GM19240 (cell line): ENCODE measurements at regions not wholly inside any gene's neighbourhood (a gene's known extent, or its start where the extent isn't known, plus 50 kb on each side); places are given as distances from the start of the nearest gene placed in this dataset.
"Not testable (repeated sequence)": the region's sequence is repeated elsewhere in the genome, so short reads cannot be mapped to it uniquely, and the experiment has no call there.

Source experiments
- DNase-seq: peaks from one replicate; pipeline ENCODE4 v3.0.0; 2011; ENCODE audit warnings: low spot score; ENCODE audit not compliant: insufficient read length

DNA sequence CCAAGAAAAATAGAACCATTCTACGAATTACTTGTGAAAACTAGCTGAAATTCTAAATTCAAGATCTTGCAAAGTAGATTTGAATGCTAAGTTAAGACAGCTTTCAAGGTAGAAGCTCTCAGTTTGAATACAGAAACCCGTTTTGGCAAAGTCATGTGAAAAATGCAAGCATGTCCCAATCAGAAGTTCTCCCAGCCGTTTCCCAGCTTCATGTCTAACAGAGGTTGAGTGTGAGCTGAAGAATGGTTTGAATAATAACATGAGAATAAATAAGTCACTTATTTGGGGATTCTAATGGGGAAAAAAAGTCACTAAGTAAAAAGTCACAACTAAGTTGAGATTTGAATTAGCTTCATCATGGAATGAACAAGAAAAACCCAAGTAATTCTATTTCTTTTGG is 152.5 kb upstream of the MAP3K1 start:
- no peak for DNase-seq

DNA sequence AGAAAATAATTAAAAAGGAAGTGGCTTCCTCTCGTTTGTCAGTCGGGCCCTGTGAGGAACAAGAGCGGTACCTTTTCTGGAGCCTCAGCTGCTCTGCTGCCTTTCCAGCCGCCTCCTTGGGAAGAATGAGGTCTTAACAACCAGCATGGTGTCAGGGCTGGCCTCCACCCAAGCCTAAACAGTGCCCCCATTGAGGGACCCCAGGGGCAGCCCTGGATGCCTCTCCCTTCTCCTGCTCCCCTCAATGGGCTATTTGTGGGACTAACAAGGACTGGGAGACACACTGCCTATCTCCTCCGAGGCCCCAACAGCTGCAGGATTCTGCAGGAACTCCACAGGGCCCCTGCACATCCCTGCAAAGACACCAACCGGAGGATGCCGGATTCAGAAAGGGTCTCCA is 155.4 kb upstream of the MAP3K1 start:
- no peak for DNase-seq

DNA sequence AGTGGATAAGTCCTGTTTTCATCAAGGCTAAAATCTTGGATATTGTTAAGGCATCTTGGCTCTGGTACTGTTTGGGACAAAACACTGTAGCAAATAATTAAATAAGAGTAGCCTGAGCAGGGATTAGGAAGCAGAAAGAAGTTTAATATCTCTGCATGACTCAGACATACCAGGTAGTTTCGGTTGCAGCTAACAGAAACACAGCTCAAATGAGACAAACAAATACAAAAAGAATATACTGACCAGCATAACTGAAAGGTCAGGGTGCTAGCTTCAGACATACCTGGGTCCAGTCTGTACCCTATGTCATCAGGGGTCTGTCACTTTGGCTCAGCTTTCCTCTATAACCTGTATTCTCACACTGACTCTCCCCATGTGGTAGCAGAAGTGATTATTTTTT is 156.4 kb upstream of the MAP3K1 start:
- no peak for DNase-seq

DNA sequence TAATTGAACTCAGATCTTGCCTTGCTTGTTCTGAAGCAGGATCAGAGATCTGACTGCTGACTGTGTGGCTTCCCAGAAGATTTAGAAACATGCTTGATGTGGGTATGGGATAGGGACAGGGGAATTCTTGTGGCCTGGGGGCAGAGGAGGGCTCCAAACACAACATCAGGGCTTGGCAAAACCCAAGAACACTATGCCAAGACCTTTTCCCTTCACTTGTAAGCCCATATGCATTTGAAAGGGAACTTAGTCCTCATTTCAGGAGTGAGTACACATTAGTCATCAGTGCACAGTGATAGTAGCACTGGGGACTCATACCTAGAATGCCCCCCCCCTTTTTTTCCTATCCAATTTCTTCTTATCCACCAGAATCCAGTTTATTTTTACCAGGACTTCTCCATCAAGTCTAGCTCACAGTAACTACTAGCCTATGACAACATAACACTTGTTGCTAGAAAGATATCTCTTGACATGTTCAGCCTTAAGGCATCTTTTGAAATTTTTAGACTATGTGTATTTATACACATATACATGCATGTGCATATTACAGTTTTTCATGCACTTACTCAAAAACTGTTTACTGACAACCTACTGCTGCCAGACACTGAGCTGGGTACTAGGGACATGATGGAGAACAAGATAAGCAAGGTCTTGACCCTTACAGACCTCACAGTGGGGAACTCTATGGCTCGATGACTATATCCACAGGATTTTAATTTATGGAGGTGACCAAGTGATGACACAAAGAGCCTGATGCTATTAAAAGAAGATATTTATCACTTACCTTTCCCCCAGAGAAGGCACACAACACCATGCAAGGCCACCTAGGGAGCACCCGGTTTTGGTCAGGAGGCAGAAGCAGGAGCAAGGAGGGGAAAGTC is 158.3 kb upstream of the MAP3K1 start:
- no peak for DNase-seq

DNA sequence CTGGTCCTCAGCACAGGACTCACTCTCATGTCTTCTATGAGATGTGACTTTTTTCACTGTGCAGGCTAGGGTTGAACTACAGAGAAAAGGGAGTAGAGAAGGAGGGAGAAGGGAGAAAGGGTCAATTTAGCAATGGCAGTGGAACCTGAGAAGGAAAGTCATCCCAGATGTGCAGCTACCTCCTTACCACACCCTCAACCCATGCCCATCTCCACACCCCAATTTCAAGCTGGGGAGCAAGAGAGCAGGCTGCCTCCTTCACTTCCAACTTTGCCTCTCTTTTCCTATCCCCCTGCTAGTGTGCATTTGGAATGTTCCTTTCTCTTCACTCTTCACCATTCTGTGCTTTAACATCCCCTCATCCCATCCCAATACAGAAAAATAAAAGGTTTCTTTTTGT is 163.5 kb upstream of the MAP3K1 start:
- no peak for DNase-seq

DNA sequence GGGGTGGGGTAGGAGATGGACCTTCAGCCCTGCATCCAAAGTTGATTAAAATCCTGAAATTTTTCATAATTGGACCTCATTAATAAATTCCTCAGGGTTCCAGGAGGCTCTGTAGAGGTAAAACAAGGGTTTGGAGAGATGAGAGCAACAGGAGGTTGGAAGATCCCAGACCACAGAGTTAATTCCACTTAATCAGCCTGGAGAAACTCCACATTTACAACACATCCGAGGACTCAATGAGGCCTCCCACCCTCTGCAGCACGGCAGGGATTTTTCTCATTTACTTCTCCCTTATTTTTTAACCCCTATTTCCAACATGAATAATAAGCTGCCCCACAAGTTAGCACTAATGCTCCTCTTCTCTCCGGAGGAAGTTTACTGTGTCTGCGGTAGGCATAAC is 165.0 kb upstream of the MAP3K1 start:
- no peak for DNase-seq

DNA sequence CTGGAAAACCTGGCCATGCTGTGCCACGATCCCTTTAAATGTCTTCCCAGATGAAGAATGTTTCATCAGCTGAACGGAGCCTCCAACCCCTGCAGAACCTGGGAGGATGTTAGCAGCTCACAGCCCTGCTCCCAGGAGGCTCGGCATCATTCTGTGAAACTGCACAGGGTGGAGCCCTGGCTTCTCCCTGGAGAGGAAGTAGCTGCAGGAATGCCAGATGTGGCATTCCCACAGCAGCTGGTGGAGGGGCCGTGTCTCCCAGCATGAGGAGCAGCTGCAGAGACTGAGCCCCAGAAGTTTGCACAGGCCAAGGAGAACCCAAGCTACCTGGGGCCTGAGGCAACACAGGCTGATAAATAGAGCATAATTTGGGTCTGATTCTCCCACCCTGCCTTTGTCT is 165.8 kb upstream of the MAP3K1 start:
- no peak for DNase-seq

DNA sequence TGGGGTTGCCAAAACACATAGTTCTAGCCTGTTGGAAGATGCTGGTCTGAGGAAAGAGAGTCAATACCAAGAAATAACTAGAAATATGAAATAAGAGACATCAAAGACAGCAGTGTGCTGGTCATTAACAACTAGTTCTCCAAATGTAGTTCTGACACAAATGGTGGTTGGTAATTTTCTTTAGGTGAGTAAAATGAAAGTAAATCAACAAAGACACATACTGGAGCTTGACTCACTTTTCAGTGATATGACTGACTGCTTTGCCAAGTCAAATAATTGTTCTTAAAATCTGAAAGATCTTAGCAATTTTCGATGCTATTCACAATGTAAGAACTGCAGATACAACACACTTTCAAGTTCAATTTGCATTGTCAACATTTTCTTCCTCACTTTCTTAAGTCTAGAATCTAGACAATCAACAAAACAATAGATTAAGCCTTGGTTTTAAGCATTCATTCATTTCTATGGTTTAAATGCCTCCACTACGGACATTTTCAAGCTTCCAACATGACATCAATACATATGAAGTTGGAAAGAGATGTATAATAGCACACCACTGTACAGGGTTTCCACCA is 166.8 kb upstream of the MAP3K1 start:
- no peak for DNase-seq

DNA sequence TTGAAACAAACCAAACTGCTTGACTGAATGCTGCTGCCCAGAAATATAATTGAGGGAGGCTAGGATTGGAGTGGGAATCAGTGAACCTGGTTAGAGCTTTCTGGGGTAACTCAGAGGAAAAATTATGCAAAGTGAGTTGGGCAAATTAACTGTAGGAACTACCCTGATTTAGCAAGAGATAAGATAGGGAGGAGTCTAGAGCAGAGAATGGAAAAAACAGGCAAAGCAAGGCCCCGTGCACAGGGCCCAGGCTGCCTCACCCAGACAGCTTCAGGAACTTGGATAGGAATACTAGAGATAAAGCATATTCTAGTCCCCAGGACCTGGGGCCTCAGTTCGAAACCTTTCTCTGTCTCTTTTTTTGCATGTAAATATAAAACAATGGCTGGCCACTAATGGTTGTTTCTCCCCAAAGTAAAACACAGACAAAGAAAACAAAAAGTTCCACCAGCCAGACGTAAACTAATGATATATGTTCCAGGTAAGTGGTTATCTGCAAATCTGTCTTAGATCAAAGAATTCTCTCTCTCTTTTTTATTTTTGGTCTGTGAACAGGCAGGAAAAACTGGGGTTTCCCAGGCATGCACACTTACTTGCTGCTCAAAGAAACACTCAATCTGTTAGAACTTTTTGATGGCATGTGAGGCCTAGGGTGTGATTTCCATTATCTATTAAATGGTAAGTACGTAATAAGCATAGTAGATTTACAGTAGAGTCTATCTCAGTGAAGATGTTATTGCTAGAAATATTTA is 168.1 kb upstream of the MAP3K1 start:
- DNase-seq = no peak

DNA sequence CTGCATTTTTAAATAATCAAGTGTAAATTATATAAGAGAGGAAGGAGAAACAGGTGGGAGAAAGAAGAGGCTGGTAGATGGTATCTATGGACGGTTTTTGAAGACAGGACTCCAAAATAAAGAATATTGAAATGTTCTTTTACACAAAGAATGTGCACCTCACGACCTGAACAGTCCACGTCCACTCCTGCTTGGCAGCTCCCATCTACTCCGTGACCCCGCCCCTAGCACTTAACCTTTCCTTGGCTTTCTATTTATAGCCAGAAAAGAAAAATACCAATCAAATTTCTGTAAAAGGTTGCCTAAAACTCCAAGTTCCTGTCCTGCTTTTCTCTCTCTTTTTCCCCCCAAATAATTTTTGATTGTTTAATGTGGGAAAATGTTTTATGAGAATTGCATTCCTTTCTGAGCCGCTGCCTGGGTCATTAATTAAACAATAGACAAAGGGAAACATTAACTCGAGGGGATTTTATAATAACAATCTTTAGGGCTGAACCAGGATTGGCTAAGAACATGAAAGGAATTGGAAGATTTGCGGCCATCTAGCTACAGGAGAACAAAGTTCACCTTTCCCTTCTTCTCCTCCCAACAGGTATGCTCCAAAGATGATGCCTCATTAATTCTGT is 173.6 kb upstream of the MAP3K1 start:
- no peak for DNase-seq

DNA sequence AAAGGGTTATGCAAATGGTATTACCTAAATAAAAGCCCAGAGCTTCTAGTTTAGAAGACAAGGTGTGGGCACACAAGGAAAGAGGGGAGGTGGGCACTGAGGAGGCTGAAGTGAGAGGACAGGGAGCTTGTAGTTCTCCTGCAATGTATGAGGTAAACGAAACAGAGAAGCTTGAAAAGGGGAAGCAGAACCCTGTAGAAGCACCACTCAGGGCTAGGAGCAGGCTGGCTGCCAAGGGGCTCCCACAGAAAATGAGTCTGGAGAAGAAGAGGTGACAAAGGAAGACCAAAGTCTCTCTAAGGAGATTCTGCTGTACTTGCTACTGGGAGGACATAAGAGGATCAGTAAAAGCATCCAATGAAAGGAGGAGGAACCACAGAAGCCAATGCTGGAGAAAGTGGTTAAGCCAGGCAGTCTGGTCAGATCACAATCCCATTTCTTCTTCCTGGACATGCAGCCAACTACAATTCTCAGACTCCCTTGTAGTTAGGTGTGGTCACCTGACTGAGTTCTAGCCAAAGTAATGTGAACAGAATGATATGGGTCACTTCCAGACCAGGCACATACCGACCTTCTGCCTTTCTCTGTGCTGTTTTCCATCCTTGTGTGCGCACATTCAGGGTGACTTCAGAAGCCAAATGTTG is 174.5 kb upstream of the MAP3K1 start:
- no peak for DNase-seq

DNA sequence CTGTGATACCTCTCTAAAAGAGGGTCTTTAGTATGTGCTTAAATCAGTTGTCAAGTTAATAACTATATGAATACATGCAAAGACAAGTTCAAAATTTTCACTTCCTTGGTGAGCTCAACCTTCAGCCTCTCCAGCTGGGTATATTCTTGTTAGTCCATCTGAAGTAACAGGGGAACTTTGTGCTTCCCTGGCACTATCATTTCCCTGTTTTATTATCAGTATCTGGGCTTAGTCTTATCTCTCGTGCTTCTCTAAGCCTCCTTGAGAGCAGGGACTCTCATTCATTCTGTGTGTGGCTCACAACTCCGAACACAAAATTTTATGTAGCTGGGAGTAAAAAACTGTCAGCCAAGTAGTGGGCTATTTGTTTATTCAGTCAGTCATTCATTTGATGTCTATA is 175.9 kb upstream of the MAP3K1 start:
- no peak for DNase-seq

DNA sequence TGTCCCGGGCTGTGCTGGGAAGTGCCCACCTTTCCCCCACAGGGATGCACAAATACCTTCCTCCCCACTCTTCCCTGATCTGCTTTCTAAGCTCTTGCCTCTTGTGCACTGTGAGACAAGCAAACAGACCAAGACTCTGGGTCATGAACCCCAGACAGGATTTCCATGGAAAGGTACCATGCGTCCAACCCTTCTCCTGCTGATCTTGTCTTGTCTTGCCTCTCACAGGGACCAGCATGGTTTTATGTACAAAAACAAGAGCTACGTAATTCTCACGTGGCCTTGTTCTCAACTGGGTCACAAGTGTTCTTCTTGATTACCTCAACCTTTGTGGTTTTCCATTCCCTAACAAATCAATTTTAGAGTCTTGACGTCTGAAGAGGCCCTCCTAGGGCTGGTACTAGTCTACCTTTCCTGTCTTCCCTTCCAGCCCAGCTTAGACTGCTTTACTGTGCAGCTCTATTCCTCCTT is 176.5 kb upstream of the MAP3K1 start:
- no peak for DNase-seq

DNA sequence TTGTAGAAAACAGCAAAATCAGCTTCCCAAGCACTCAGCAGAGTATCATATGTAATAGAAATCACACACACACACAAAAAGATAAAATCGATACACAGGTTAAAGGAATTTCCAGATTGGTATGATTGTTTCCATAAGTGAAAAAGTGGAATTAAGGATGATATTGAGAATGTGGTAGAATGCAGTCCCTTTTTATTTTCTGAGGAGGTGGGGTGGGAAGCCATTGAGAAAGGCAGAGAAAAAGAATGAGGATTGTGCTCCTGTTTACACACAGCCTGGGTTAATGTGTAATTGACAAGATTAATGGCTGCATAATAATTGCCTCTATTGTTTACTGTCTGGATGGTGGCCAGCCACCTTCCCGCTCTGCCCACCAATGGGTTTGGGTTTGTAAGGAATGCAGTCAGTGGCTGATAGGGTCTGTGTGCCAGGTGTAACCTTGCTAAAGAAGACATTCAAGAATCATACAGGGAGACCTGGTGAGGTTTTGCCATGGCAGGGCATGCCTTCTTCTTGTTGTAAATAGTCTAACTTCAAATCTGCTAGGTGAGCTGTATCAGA is 177.2 kb upstream of the MAP3K1 start:
- DNase-seq = no peak

DNA sequence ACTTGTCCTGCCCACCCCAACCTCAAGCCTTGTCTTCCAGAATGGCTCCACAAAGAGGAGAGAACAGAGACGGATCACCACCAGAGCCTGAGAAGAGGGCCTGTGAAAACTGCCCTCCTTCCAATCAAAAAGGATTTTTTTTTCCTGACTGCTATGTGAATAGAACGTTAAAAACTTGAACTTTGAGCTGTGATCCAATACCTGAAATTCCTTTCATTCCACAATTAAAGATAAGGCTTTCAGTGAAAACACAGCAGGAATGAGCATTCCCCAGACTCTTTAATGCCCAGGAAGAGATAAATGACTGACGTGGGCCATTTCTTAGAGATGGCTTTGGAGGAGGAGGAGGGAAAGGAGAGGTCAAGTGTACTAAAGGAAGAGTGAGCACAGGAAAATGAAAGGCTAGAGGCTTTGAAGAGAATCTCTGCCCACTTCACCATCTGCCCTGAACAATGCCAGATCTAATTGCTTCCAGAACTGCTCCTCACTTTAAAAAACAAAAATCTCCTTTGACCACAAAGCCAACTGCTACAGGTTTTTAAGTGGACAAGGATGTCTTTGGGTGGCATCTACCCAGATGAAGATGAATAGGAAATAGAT is 177.9 kb upstream of the MAP3K1 start:
- no peak for DNase-seq

DNA sequence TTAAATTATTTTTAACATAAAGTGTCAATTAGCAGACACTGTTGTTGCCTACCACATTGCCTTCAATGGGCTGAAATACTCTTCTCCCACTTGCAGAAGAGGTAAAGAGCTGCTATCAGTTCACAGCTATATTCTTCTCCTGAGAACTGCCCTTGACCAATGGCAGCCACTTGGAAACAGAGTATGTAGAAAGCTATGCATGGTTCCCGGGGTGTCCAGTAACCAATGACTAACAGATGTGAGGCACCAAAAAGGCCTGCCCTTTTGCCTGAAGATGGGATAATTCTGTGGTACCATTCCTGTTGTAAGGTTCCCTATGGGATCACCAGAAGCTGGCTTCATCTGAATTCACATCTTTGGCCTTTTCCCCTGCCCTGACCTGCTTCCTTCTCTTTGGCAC is 181.4 kb upstream of the MAP3K1 start:
- no peak for DNase-seq

DNA sequence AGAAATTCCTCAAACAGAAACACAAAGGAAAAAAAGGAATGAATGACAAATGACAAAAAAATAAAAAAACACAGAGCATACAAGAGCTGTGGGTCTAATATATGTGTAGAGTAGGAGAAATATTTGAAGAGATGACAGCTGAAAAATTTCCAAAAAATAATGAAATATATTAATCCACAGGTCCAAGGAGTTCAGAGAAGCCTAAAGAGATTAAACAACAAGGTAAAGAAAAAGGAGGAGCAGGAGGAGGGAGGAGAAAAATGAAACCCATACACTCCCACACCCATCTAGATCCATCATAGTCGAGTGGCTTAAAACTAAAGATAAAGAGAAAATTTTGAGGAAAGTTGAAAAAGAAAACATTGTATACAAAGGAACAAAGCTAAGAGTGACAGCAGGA is 182.4 kb upstream of the MAP3K1 start:
- DNase-seq = no peak

DNA sequence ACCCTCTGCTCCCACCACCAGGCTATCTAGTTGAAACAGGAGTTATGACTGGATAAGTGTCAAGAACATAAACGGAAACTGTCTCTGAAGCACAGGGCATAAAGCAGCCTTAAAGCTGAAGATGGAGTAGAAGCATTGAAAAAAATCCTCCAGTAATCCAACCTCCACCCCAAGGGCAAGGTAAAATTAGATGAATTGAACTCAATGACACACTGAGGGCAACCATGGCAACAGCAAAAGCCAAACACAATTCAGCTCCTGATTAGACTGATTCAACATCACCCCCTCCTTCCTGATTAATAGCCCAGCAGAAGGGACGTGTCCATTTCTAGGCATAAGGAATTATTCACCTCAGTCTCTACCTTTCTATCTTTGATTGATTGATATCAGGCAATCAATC is 183.2 kb upstream of the MAP3K1 start:
- no peak for DNase-seq

DNA sequence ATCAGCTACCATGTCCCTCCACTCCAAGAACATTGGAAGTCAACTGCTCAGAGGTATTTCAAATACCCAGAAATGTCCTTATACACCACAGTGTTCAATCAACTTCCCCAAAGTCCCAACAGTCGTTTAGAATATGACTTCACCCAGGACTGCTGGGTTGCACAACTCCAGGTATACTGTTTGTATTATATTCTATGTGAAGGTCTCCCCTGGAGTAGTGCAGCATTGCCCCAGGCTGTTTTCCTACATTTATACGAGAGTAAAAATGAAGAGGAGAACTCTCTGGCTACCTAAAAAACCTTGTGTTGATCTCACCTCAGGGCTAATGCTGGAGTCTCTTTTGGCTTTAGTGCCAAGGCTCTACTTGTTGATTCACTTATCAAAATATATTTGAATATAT is 183.6 kb upstream of the MAP3K1 start:
- DNase-seq = no peak

DNA sequence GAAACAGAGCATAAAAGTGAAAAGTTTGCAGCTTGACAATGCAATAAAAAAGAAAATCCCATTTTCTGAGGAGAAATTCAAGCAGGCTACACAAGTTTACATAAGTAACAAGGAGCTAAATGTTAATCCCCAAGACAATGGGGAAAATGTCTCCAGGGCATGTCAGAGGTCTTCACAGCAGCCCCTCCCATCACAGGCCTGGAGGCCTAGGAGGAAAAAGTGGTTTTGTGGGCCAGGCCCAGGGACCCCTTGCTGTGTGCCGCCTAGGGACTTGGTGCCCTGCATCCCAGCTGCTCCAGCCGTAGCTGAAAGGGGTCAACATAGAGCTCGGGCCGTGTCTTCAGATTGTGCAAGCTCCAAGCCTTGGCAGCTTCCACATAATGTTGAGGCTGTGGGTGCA is 186.7 kb upstream of the MAP3K1 start:
- not testable (repeated sequence) for DNase-seq

DNA sequence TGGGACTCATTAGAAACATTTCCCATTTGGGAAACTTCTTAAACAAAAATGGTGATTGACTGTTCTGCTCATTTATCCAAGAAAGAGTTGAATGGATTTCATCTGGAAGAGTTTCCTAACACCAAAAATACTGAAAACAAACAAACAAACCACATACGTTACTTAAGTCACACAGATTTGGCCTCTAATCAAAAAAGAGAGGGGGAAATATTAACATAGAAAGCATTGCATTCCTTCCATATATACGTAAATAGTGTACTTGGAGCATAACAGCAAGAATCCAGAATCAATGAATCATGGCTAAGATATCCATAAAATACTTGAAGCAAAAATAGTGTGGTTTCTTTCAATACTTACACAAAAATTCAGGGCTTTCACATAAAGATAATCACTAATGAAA is 189.8 kb upstream of the MAP3K1 start:
- no peak for DNase-seq
